Left lung (tissue), 4 donors: ENCODE measurements at regions not wholly inside any gene's neighbourhood (a gene's known extent, or its start where the extent isn't known, plus 50 kb on each side); places are given as distances from the start of the nearest gene placed in this dataset.

Experiments used
- ATAC-seq: fragments of 200-7000 bp; cut with Tn5 transposase; one replicate; pipeline ENCODE4 v1.9.1; 2020; ENCODE audit warnings: moderate library complexity
- DNase-seq, 4 donors: peaks; one replicate each; pipeline ENCODE4 v3.0.0-alpha.2; 2013 to 2020
- H3K27ac ChIP-seq, 2 donors: fragments of 200-600 bp; sonication (generic) in 1 of 2; one replicate each; pipeline versions ENCODE4 v1.5.0 to v1.8.0; 2020 to 2021
- H3K27me3 ChIP-seq, 2 donors: fragments of 200-600 bp; sonication (generic) in 1 of 2; one replicate each; pipeline versions ENCODE4 v1.5.0 to v1.8.0; 2020 to 2021
- H3K36me3 ChIP-seq, 2 donors: fragments of 200-600 bp; sonication (generic) in 1 of 2; one replicate each; pipeline versions ENCODE4 v1.5.0 to v1.8.0; 2020 to 2021
- H3K4me1 ChIP-seq, 2 donors: fragments of 200-600 bp; one replicate each; pipeline ENCODE4 v1.8.0; 2021
- H3K4me3 ChIP-seq, 2 donors: fragments of 200-600 bp; sonication (generic) in 1 of 2; one replicate each; pipeline versions ENCODE4 v1.5.0 to v1.8.0; 2020 to 2021; ENCODE audit warnings: mild to moderate bottlenecking in 1 of 2
- H3K9me3 ChIP-seq, 2 donors: fragments of 200-600 bp; sonication (generic) in 1 of 2; one replicate each; pipeline versions ENCODE4 v1.5.0 to v1.8.0; 2020 to 2021
- intact Hi-C, 2 donors: fragments of 100-400 bp; cut with DNase I; formaldehyde crosslinking; loops; one replicate each; pipeline versions ENCODE4 v1.11.2 to v1.14.2; 2022
- TF ChIP-seq, protein P1 (sequence below), 2 donors: fragments of 200-600 bp; sonication (generic) in 1 of 2; IDR thresholded peaks; one replicate each; pipeline versions ENCODE4 v1.5.0 to v1.8.0; 2021; ENCODE audit warnings: antibody characterized with exemption in 2 of 2
- donor health status: DM: no; HTN: yes; CAD: no.
- donor health status: DM: no; HTN: no; CAD: no.

DNA sequence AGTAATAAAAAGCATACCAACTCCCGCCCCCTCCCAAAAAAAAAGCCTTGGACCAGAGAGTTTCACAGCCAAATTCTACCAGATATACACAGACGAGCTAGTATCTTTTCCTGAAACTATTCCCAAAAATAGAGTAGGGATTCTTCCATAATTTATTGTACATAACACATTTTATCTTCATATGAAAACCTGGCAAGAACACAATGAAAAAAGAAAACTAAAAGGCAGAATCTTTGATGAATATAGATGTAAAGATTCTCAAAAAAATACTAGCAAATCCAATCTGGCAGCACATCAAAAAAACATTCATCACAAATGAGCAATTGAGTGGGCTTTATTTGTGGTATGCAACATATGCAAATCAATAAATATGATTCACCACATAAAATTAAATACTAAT, 798.8 kb downstream of the CDH18 start:
- Histone ChIP-seq H3K9me3 (peaks cover 0 to 4% of the 10 kb centered on the region in 2 donors), H3K27me3 (no peaks in the 10 kb centered on the region), H3K4me1 (no peaks in the 10 kb centered on the region), H3K4me3 (no peak overlapping the region), H3K36me3 (no peaks in the 10 kb centered on the region), H3K27ac (no peak overlapping the region)
- ATAC-seq (no peak), DNase-seq (no peak)
- intact Hi-C loops = no loop called here
- TF ChIP-seq, protein P1, sequence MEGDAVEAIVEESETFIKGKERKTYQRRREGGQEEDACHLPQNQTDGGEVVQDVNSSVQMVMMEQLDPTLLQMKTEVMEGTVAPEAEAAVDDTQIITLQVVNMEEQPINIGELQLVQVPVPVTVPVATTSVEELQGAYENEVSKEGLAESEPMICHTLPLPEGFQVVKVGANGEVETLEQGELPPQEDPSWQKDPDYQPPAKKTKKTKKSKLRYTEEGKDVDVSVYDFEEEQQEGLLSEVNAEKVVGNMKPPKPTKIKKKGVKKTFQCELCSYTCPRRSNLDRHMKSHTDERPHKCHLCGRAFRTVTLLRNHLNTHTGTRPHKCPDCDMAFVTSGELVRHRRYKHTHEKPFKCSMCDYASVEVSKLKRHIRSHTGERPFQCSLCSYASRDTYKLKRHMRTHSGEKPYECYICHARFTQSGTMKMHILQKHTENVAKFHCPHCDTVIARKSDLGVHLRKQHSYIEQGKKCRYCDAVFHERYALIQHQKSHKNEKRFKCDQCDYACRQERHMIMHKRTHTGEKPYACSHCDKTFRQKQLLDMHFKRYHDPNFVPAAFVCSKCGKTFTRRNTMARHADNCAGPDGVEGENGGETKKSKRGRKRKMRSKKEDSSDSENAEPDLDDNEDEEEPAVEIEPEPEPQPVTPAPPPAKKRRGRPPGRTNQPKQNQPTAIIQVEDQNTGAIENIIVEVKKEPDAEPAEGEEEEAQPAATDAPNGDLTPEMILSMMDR (IDR thresholded peaks at IDR 0.05) = no peak

GRCh38 chr5:19193631-19194030, 794.4 kb downstream of the CDH18 start:
- ATAC-seq (no peak), DNase-seq (no peak)
- Histone ChIP-seq H3K4me1 (no peaks in the 10 kb centered on the region), H3K9me3 (no peaks in the 10 kb centered on the region), H3K27me3 (no peaks in the 10 kb centered on the region), H3K4me3 (no peak overlapping the region), H3K27ac (no peak overlapping the region), H3K36me3 (no peaks in the 10 kb centered on the region)
- TF ChIP-seq, protein P1 (IDR thresholded peaks at IDR 0.05) = no peak
- intact Hi-C loops = no loop called here

- no peak overlapping the region for H3K27ac ChIP-seq
- intact Hi-C loops = no loop called here
- H3K4me1 ChIP-seq = no peaks in the 10 kb centered on the region
- no peak overlapping the region for H3K4me3 ChIP-seq
- H3K36me3 ChIP-seq = no peaks in the 10 kb centered on the region
- H3K9me3 ChIP-seq = no peaks in the 10 kb centered on the region
- TF ChIP-seq, protein P1 (IDR thresholded peaks at IDR 0.05) = no peak
- no peaks in the 10 kb centered on the region for H3K27me3 ChIP-seq
- no peak for ATAC-seq
- no peak for DNase-seq
Observed at GRCh38 chr5:19196631-19197030, 791.4 kb downstream of the CDH18 start.

GRCh38 chr5:19200251-19200650, 787.7 kb downstream of the CDH18 start:
- intact Hi-C loops = no loop called here
- Histone ChIP-seq H3K4me1 (no peaks in the 10 kb centered on the region), H3K27me3 (no peaks in the 10 kb centered on the region), H3K4me3 (no peak overlapping the region), H3K9me3 (no peaks in the 10 kb centered on the region), H3K36me3 (no peaks in the 10 kb centered on the region), H3K27ac (no peak overlapping the region)
- ATAC-seq = no peak
- no peak for DNase-seq
- TF ChIP-seq, protein P1 (IDR thresholded peaks at IDR 0.05) = no peak

DNA sequence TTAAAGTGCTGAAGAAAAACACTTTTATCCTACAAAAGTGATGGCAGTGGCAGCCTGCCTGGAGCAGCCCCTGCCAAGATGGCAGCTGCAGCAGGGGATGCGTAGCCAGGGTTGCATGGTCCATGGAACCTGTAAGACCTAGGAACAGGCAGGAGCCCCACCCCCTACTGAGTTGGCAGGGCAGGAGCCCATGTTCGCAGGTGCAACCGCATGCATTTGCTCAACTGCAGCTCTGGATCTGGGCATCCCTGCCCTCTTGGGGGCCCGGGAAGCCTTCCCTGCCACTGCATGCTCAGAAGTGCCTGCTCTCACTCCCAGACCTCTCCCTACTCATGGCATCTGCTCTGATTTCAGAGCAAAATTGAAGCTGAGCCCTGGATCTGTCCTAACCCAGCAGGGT, 779.6 kb downstream of the CDH18 start:
- no peak overlapping the region for H3K4me3 ChIP-seq
- no peaks in the 10 kb centered on the region for H3K27me3 ChIP-seq
- peaks cover 0 to 12% of the 10 kb centered on the region in 2 donors for H3K9me3 ChIP-seq
- H3K27ac ChIP-seq = no peak overlapping the region
- intact Hi-C loops = no loop called here
- no peaks in the 10 kb centered on the region for H3K4me1 ChIP-seq
- TF ChIP-seq, protein P1 (IDR thresholded peaks at IDR 0.05) = no peak
- H3K36me3 ChIP-seq = no peaks in the 10 kb centered on the region
- DNase-seq (no peak), ATAC-seq (no peak)
